ENCODE measurements at regions not wholly inside any gene's neighbourhood (a gene's known extent, or its start where the extent isn't known, plus 50 kb on each side); places are given as distances from the start of the nearest gene placed in this dataset.

DNA sequence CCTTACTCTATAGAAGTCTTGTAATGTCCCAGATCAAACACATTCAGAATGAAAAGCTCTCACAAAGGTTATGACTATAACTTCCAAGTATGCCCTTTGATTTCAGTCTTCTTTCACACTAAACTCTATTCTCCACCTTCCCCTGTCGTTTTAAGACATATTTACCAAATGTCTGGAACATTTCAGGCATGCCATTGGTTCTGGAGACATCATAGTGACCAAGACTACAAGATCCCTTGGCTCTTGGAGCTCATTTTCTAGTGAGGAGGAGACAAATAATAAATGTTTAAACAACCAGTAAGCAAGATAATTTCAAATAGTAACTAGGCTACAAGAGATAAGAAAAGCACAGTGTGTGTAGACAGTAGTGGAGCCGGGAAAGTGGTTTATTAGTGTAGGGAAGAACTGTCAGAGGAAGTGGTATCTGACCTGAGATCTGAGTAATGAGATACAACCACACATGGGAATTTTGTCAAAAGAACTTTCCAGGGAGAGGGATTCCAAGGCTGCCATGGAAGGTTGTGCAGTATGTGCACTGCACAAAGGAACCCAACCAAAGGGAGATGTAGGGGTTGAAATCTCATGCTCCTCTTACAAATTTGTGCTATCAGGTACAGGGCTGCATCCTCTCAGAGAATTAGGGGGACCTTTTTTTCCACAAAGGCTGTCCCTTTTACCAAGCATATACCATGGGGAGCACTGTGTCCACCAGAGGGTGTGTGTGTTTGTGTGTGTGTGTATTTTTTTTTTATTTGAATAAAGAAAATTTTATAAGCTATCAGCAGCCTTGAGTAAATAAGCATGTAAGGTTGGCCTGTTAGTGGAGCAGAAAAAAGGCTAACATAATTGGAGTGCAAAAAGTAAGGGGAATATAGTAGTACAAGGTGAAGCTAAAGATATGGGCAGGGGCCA, 1279.1 kb upstream of the WWC1 start:
- no peak for DNase-seq (ENCODE audit: low read depth)
- no peak overlapping the region for H3K4me3 ChIP-seq (ENCODE audit: low read length)
- TF ChIP-seq, protein P1, sequence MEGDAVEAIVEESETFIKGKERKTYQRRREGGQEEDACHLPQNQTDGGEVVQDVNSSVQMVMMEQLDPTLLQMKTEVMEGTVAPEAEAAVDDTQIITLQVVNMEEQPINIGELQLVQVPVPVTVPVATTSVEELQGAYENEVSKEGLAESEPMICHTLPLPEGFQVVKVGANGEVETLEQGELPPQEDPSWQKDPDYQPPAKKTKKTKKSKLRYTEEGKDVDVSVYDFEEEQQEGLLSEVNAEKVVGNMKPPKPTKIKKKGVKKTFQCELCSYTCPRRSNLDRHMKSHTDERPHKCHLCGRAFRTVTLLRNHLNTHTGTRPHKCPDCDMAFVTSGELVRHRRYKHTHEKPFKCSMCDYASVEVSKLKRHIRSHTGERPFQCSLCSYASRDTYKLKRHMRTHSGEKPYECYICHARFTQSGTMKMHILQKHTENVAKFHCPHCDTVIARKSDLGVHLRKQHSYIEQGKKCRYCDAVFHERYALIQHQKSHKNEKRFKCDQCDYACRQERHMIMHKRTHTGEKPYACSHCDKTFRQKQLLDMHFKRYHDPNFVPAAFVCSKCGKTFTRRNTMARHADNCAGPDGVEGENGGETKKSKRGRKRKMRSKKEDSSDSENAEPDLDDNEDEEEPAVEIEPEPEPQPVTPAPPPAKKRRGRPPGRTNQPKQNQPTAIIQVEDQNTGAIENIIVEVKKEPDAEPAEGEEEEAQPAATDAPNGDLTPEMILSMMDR (IDR thresholded peaks at IDR 0.05; ENCODE audit: insufficient read depth, low read depth, low read length, missing control alignments): no peak

DNA sequence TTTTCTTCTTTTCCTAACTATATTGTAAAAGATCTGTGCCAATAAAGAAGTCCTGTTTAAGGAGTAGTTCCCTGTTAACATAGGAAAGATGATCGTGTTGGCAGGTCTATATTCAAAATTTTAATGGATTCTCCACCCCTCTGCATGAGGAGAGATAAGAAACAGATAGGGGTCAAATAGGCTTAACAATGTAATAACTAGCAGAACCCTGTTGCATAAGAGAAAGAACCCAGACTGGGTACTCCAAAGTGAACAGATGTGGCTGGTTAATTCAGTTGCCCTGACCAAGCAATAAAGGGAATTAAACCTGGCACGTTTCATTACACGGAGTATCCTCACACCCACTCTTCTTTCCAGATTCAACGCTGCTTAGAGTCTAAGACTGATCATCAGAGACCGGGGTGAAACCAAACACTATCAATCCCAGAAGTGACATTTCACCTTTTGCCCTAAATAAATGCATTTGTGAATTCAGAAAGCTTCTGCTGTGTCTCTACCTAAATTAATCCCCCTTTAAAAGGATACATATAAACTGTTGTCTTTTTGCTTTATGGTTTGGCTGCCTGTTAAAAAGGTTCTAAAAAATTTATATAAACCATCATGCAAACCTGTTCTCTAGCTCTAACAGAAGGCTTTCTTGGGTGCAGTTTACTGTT, 1276.9 kb upstream of the WWC1 start:
- TF ChIP-seq, protein P1 (IDR thresholded peaks at IDR 0.05; ENCODE audit: insufficient read depth, low read depth, low read length, missing control alignments): no peak
- no peak for DNase-seq (ENCODE audit: low read depth)

DNA sequence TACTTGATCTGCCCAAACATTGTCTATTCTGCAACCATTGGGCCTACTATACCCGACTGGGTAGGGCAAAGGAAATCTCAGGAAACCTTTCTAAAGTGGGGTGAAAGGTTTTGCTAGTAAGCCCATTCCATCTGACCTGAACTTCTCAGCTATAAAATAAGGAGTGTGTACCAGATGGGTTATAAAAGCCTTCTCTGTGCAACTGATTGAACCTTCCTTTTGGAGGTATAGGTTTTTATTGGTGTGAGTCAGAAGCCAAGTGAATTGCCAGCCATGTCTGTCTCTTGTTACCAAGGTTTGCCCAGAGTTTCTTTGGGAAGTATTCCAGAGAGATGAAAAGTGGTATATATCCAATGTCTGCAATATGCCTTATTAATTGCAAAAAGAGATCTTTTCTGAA, 1271.0 kb upstream of the WWC1 start:
- H3K4me3 ChIP-seq (ENCODE audit: low read length): no peak overlapping the region
- no peak for DNase-seq (ENCODE audit: low read depth)
- TF ChIP-seq, protein P1 (IDR thresholded peaks at IDR 0.05; ENCODE audit: insufficient read depth, low read depth, low read length, missing control alignments): no peak

More for the DNA sequence above, 1276.9 kb upstream of the WWC1 start:
- H3K4me3 ChIP-seq (ENCODE audit: low read length): no peak overlapping the region

DNA sequence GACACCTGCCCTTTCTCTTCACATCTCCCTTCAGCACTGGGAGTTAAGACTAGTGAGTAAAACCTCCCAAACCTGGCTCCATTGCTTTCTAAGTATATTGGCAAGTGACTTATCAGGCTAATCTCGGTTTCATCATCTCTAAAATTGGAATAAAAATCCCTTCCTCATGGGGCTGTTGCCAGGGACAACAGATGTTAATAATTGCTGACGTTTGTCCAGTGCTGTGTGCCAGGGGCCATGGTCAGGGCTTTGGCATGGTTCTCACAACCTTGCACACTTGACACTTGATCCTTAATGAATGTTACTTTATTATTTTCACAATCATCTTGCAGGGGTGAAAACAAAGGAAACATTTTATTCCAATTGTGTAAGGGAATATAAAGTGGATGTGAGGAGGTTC, 1262.0 kb upstream of the WWC1 start:
- H3K4me3 ChIP-seq (ENCODE audit: low read length): no peak overlapping the region
- TF ChIP-seq, protein P1 (IDR thresholded peaks at IDR 0.05; ENCODE audit: insufficient read depth, low read depth, low read length, missing control alignments): no peak
- no peak for DNase-seq (ENCODE audit: low read depth)

DNA sequence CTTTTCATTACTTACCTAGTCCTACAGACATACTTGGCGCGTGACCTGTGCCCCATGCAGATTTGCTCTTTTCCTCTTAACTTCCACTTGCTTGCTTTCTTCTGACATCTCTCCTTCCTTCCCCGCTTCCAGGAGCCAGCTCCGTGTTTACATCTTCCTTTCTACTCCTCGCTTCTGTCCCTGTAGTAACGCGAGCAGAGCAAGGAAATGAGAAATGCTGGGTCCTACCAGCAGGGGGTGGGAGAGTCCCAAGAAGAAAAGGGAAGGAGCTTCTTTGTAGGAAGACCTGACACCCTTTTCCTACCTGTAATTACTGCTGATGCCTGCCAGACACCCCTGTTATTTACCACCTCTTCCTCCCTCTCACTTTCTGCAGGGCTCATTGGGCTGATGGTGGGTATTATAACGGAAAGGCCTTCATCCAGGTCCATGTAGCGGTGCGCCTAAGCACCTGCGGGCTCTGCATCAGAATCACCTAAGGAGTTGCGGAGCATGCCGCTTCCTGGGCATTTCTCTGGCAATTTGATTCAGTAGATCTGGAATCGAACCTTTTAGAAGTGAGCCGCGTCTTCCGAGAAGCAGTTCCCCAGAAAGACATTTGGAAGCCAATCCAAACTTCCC, 1260.8 kb upstream of the WWC1 start:
- TF ChIP-seq, protein P1 (IDR thresholded peaks at IDR 0.05; ENCODE audit: insufficient read depth, low read depth, low read length, missing control alignments): peak; percentile 5
- peak; percentile 1 for DNase-seq (ENCODE audit: low read depth)
- no peak overlapping the region for H3K4me3 ChIP-seq (ENCODE audit: low read length)

DNA sequence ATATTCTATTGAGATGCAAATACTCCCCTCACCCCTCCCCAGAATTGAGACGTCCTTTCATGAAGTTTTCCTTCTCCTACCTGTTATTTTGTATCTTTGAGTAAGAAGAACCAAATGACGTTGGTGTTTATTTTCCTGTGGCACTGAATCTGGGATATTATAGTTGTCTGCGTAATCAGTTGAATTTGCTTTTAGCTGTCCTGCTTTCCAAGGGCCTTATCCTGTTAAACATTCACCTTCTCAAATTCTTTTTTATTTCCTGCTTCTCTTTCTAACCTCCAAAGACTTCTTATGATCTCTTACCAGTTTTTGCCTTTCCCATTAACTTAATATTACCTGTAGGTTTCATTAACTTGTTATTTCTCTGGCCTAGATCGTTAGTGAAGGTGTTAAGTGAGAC, 1254.9 kb upstream of the WWC1 start:
- TF ChIP-seq, protein P1 (IDR thresholded peaks at IDR 0.05; ENCODE audit: insufficient read depth, low read depth, low read length, missing control alignments): no peak
- DNase-seq (ENCODE audit: low read depth): no peak
- no peak overlapping the region for H3K4me3 ChIP-seq (ENCODE audit: low read length)
